ENCODE measurements at regions not wholly inside any gene's neighbourhood (a gene's known extent, or its start where the extent isn't known, plus 50 kb on each side); places are given as distances from the start of the nearest gene placed in this dataset.

DNA sequence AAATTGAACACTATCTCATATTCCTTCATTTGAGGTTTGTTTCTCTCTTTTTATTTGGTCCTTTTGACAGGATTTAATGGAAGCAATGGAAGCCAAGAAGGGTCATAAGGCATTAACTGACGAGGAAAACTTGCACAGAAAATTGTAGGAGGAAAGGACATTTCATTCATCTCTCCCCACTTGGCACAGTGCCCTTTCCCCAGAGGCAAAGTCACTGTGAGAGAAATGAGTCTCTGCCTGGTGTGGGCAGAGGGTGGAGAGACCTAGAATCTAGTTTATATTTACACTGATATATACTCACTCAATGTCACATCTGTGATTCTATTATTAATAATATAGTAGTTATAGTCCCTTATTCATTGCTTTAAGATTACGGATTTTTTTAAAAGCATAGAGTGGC is 324.6 kb upstream of the IL12A start:
- TF ChIP-seq SNAI2 (CRISPR knock-in tag; IDR thresholded peaks at IDR 0.05) (no peak), ISL1 (CRISPR knock-in tag; IDR thresholded peaks at IDR 0.05) (no peak), OSR1 (CRISPR knock-in tag; IDR thresholded peaks at IDR 0.05) (no peak), CSDC2 (CRISPR knock-in tag; IDR thresholded peaks at IDR 0.05) (no peak), TCF4 (CRISPR knock-in tag; IDR thresholded peaks at IDR 0.05; ENCODE audit: borderline replicate concordance) (no peak)

DNA sequence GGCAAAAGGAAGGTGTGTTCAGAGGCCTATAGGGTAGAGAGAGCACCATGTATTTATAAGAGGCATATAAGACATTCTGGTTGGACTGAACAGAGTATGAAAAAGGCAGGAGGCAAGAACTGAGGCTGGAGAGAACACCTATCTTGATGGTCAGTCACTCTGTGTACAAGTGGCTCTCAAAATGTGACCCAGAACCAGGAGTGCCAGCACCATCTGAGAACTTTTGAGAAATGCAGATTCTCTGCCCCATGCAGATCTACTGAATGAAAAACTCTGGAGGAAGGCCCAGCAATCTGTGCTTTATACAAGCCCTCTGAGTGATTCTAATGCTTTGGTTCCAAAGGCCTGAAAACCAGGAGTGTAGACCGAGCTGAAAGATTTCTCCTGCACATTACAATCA is 324.0 kb upstream of the IL12A start:
- TF ChIP-seq CREB5 (CRISPR knock-in tag; IDR thresholded peaks at IDR 0.05; ENCODE audit: low read depth) (no peak), ISL1 (CRISPR knock-in tag; IDR thresholded peaks at IDR 0.05) (no peak), TOX (CRISPR knock-in tag; IDR thresholded peaks at IDR 0.05; ENCODE audit: borderline replicate concordance) (no peak), RARB (CRISPR knock-in tag; IDR thresholded peaks at IDR 0.05) (no peak), PPARA (CRISPR knock-in tag; IDR thresholded peaks at IDR 0.05; ENCODE audit: borderline replicate concordance) (no peak), GLIS3 (CRISPR knock-in tag; IDR thresholded peaks at IDR 0.05) (no peak), CSDC2 (CRISPR knock-in tag; IDR thresholded peaks at IDR 0.05) (no peak), ESRRG (CRISPR knock-in tag; IDR thresholded peaks at IDR 0.05) (no peak), BACH2 (CRISPR knock-in tag; IDR thresholded peaks at IDR 0.05; ENCODE audit: borderline replicate concordance) (no peak), ZFP30 (CRISPR knock-in tag; IDR thresholded peaks at IDR 0.05) (no peak), SNAI2 (CRISPR knock-in tag; IDR thresholded peaks at IDR 0.05) (no peak), ZFP3 (CRISPR knock-in tag; IDR thresholded peaks at IDR 0.05) (no peak), TCF4 (CRISPR knock-in tag; IDR thresholded peaks at IDR 0.05; ENCODE audit: borderline replicate concordance) (no peak), ZNF565 (CRISPR knock-in tag; conservative IDR thresholded peaks at IDR 0.05; ENCODE audit: low read depth) (no peak), OSR1 (CRISPR knock-in tag; IDR thresholded peaks at IDR 0.05) (no peak), ZNF8 (CRISPR knock-in tag; IDR thresholded peaks at IDR 0.05) (no peak), POU6F1 (CRISPR knock-in tag; IDR thresholded peaks at IDR 0.05; ENCODE audit: borderline replicate concordance, low read depth) (no peak), ZC3H10 (CRISPR knock-in tag; IDR thresholded peaks at IDR 0.05) (no peak)
- TF ChIP-seq, protein P1, sequence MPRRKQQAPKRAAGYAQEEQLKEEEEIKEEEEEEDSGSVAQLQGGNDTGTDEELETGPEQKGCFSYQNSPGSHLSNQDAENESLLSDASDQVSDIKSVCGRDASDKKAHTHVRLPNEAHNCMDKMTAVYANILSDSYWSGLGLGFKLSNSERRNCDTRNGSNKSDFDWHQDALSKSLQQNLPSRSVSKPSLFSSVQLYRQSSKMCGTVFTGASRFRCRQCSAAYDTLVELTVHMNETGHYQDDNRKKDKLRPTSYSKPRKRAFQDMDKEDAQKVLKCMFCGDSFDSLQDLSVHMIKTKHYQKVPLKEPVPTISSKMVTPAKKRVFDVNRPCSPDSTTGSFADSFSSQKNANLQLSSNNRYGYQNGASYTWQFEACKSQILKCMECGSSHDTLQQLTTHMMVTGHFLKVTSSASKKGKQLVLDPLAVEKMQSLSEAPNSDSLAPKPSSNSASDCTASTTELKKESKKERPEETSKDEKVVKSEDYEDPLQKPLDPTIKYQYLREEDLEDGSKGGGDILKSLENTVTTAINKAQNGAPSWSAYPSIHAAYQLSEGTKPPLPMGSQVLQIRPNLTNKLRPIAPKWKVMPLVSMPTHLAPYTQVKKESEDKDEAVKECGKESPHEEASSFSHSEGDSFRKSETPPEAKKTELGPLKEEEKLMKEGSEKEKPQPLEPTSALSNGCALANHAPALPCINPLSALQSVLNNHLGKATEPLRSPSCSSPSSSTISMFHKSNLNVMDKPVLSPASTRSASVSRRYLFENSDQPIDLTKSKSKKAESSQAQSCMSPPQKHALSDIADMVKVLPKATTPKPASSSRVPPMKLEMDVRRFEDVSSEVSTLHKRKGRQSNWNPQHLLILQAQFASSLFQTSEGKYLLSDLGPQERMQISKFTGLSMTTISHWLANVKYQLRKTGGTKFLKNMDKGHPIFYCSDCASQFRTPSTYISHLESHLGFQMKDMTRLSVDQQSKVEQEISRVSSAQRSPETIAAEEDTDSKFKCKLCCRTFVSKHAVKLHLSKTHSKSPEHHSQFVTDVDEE (CRISPR knock-in tag; IDR thresholded peaks at IDR 0.05) = no peak
- TF ChIP-seq, protein P2, sequence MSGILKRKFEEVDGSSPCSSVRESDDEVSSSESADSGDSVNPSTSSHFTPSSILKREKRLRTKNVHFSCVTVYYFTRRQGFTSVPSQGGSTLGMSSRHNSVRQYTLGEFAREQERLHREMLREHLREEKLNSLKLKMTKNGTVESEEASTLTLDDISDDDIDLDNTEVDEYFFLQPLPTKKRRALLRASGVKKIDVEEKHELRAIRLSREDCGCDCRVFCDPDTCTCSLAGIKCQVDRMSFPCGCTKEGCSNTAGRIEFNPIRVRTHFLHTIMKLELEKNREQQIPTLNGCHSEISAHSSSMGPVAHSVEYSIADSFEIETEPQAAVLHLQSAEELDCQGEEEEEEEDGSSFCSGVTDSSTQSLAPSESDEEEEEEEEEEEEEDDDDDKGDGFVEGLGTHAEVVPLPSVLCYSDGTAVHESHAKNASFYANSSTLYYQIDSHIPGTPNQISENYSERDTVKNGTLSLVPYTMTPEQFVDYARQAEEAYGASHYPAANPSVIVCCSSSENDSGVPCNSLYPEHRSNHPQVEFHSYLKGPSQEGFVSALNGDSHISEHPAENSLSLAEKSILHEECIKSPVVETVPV (CRISPR knock-in tag; IDR thresholded peaks at IDR 0.05) = no peak
- no peak for ATAC-seq

More for the DNA sequence above, 324.6 kb upstream of the IL12A start:
- no peak for ATAC-seq

DNA sequence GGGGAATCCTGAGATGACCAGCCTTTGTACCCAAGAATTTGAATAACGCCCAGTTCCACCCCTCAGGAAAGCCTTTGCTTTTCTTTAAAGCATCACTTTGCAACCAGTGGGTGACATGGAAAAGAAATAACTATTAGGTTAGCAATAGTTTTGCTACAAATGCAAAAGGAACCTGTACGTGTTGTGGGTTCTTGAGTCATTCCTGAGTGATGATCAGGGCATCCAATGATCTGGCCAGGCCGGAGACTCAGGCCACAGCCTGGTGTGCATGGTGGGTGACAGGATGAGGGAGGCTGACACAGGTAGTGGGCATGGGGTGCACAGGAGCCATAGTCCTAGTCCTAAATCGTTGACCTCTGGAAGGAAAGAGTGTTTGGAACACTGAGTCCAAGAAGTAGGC is 321.4 kb upstream of the IL12A start:
- ATAC-seq = no peak
- TF ChIP-seq ZNF565 (CRISPR knock-in tag; conservative IDR thresholded peaks at IDR 0.05; ENCODE audit: low read depth) (no peak), ARNTL (CRISPR knock-in tag; IDR thresholded peaks at IDR 0.05; ENCODE audit: borderline replicate concordance, low read depth) (no peak), ZFP3 (CRISPR knock-in tag; IDR thresholded peaks at IDR 0.05) (no peak), ZNF8 (CRISPR knock-in tag; IDR thresholded peaks at IDR 0.05) (no peak), PPARA (CRISPR knock-in tag; IDR thresholded peaks at IDR 0.05; ENCODE audit: borderline replicate concordance) (no peak), RARB (CRISPR knock-in tag; IDR thresholded peaks at IDR 0.05) (no peak), TOX (CRISPR knock-in tag; IDR thresholded peaks at IDR 0.05; ENCODE audit: borderline replicate concordance) (no peak), ZNF70 (CRISPR knock-in tag; IDR thresholded peaks at IDR 0.05) (no peak), ZC3H10 (CRISPR knock-in tag; IDR thresholded peaks at IDR 0.05) (no peak), SNAI2 (CRISPR knock-in tag; IDR thresholded peaks at IDR 0.05) (no peak), CREB5 (CRISPR knock-in tag; IDR thresholded peaks at IDR 0.05; ENCODE audit: low read depth) (no peak), CSDC2 (CRISPR knock-in tag; IDR thresholded peaks at IDR 0.05) (no peak), ESRRG (CRISPR knock-in tag; IDR thresholded peaks at IDR 0.05) (no peak), GLIS3 (CRISPR knock-in tag; IDR thresholded peaks at IDR 0.05) (no peak)
- TF ChIP-seq, protein P2 (CRISPR knock-in tag; IDR thresholded peaks at IDR 0.05) = no peak
- TF ChIP-seq, protein P3, sequence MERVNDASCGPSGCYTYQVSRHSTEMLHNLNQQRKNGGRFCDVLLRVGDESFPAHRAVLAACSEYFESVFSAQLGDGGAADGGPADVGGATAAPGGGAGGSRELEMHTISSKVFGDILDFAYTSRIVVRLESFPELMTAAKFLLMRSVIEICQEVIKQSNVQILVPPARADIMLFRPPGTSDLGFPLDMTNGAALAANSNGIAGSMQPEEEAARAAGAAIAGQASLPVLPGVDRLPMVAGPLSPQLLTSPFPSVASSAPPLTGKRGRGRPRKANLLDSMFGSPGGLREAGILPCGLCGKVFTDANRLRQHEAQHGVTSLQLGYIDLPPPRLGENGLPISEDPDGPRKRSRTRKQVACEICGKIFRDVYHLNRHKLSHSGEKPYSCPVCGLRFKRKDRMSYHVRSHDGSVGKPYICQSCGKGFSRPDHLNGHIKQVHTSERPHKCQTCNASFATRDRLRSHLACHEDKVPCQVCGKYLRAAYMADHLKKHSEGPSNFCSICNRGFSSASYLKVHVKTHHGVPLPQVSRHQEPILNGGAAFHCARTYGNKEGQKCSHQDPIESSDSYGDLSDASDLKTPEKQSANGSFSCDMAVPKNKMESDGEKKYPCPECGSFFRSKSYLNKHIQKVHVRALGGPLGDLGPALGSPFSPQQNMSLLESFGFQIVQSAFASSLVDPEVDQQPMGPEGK (CRISPR knock-in tag; IDR thresholded peaks at IDR 0.05; ENCODE audit: borderline replicate concordance) = no peak

All from SK-N-SH treated with all-trans-retinoic acid at 6 μM for 48 hours (cell line).